NCI-H524 (cell line): ENCODE measurements at regions not wholly inside any gene's neighbourhood (a gene's known extent, or its start where the extent isn't known, plus 50 kb on each side); places are given as distances from the start of the nearest gene placed in this dataset.
A peak's percentile ranks its signal among the peaks of the same experiment; 100 is the strongest.

ENCODE experiments used
- DNase-seq, 2 experiments: peaks; one replicate each; lab custom pipeline; 2025; lab: John Stamatoyannopoulos, UW

- DNase-seq, result no peak
Measured at GRCh38 chr20:54362283-54362682, 113.1 kb upstream of the DOK5 start.

- no peak for DNase-seq
Measured at GRCh38 chr20:54364365-54364764, 111.0 kb upstream of the DOK5 start.

- DNase-seq, result no peak
Measured at GRCh38 chr20:54364919-54365318, 110.5 kb upstream of the DOK5 start.

DNA sequence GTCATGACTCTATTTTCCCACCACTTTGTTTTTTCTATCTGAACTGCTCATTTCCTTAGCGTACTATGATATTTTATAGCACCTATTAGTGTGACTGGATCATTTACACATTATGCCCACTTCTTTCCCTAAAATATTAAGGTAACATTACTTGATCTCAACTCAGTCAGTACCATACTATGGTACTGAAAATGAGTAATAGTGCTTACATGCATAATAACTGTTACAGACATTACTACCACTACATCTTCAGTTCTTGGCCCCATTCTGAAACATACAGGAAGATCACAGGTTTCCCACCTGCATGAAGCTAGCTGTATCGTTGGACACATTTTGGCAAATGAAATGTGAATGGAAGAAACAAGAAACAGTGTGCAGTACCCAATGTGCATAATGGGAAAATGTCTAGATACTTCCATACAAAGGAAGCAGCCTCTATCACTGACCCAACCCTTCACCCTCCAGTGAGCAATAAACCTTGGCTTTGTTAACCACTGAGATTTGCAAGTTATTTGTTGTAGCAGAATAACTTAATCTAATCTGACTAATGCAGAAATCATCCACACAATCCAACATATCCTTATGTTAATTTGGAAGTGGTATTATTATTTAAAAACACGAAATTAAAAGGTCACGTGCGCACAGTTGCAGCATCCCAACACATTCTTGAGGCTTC is 108.6 kb upstream of the DOK5 start:
- no peak for DNase-seq

DNA sequence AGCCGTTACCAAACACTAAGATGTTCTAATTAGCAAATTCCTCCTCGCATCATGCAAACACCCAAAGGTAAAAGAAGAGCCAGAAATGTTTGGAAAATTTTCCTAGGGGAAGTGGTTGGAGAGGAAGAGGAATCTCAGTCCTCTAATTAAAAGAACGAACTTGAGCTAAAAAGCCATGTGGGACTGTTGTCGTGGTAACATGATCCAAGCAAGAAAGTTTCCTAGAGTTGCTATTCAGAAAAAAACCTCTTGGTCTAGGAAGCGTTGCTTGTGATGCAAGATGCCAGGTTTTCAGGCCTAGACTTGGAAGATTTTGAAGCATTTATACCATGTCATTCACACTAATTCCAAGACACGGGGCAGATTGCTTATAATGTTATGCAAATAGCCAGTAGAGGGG is 106.8 kb upstream of the DOK5 start:
- peak; percentile 31 to 75 for DNase-seq

GRCh38 chr20:54372313-54372712 is 103.1 kb upstream of the DOK5 start:
- no peak for DNase-seq

- no peak for DNase-seq
Measured at GRCh38 chr20:54377992-54378773, 97.2 kb upstream of the DOK5 start.

- DNase-seq, result no peak
Measured at GRCh38 chr20:54379893-54380584, 95.4 kb upstream of the DOK5 start.

- DNase-seq, result peak in 1 of 2 experiments; percentile 41
Measured at GRCh38 chr20:54382419-54382818, 93.0 kb upstream of the DOK5 start.

DNA sequence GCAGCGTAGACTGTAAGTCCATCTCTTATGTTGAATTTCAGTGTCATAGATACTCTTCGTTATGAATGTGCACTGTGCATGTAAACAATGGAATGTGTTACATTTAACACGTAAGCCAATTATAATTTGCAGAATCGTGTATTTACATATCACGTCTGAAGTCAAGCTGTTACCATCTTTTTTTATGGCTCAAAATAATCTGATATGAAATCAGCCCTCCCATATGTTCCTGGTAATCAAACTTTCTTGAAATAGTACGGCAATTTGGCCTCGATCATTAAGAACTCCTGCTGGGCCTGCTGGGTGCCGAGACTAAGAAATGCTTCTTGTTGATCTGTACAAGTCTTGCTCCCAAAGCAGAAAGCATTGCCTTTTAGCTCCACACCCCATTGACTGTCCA is 89.6 kb upstream of the DOK5 start:
- DNase-seq, result no peak

DNA sequence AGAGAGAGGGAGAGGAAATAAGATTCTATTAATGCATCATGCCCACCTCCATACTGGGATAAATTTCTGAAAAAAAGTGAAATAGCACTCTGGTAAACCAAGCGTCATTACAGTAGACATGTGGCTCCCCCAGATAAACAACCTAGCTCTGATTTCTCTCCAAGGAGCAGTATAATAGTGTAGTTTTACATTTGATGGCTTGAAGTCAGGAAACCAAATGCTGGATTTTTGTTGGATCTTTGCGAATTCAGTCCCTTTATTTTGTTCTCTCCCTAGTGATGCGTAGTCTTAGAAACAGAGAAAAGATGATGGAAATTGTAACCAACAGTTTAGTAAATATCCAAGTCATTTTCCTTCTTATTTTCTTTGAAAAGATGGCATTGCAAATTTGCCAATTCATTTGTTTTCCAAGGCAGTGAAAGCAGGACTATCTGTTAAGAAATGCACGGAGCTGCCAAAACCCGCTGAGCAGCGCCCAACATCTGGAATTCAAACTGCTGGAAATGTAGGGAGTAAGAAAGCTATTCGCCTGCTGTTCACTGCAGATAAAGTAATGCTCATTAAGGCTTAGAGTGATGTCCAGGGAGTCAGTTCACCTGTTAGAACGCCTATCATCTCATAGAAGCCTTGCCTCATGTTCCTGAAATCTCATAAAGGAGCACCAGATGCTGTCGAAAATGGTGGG is 85.7 kb upstream of the DOK5 start:
- DNase-seq, result no peak

- no peak for DNase-seq
Measured at GRCh38 chr20:54397292-54398140, 77.9 kb upstream of the DOK5 start.

GRCh38 chr20:54398814-54399213 is 76.6 kb upstream of the DOK5 start:
- no peak for DNase-seq

DNA sequence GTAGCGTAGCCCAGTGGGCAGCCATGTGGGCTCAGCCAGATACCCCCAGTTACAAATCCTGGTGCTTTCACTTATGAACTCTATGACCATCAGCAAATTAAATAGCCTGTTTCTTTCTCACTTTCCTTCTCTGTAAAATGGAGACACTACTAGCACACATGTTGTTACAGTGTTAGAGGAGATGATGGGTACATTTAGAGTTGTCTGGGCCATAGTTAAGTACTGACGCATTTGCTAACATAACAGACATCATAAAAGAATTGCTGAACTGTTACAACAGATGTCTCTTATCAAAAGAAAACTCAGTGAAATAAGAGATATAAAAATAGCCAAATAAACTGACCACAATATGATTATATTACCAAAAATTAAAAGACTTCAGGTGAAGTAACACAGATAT is 69.9 kb upstream of the DOK5 start:
- DNase-seq, result no peak

DNA sequence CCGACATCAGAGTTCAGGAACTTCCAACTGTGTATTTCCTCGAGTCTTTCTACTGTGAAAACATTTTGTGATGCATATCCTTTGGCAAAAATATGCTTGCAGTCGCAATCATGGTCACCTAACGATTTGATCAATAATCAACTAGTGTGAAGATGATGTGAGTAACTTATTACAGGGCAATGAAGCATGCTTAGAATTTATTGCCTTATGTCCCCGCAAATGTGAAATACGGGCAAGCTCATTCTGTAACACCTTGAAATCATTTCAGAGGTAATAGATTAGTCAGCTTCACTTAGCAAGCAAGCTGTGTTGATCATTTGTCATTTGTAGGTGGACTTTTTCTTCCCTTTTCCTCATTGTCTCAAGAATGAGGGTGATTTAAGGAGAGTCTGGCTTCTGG is 67.9 kb upstream of the DOK5 start:
- DNase-seq, result no peak

- no peak for DNase-seq
Measured at GRCh38 chr20:54415967-54416366, 59.4 kb upstream of the DOK5 start.

GRCh38 chr20:54416770-54417169 is 58.6 kb upstream of the DOK5 start:
- peak in 1 of 2 experiments; percentile 1 for DNase-seq

GRCh38 chr20:54419531-54419930 is 55.9 kb upstream of the DOK5 start:
- no peak for DNase-seq
